Left lung (tissue), 4 donors: ENCODE measurements at regions not wholly inside any gene's neighbourhood (a gene's known extent, or its start where the extent isn't known, plus 50 kb on each side); places are given as distances from the start of the nearest gene placed in this dataset.
A peak's percentile ranks its signal among the peaks of the same experiment; 100 is the strongest.

ENCODE experiments used
- ATAC-seq: fragments of 200-7000 bp; cut with Tn5 transposase; one replicate; pipeline ENCODE4 v1.9.1; 2020; ENCODE audit warnings: moderate library complexity
- DNase-seq, 4 donors: peaks; one replicate each; pipeline ENCODE4 v3.0.0-alpha.2; 2013 to 2020
- H3K27ac ChIP-seq, 2 donors: fragments of 200-600 bp; sonication (generic) in 1 of 2; one replicate each; pipeline versions ENCODE4 v1.5.0 to v1.8.0; 2020 to 2021
- H3K27me3 ChIP-seq, 2 donors: fragments of 200-600 bp; sonication (generic) in 1 of 2; one replicate each; pipeline versions ENCODE4 v1.5.0 to v1.8.0; 2020 to 2021
- H3K36me3 ChIP-seq, 2 donors: fragments of 200-600 bp; sonication (generic) in 1 of 2; one replicate each; pipeline versions ENCODE4 v1.5.0 to v1.8.0; 2020 to 2021
- H3K4me1 ChIP-seq, 2 donors: fragments of 200-600 bp; one replicate each; pipeline ENCODE4 v1.8.0; 2021
- H3K4me3 ChIP-seq, 2 donors: fragments of 200-600 bp; sonication (generic) in 1 of 2; one replicate each; pipeline versions ENCODE4 v1.5.0 to v1.8.0; 2020 to 2021; ENCODE audit warnings: mild to moderate bottlenecking in 1 of 2
- H3K9me3 ChIP-seq, 2 donors: fragments of 200-600 bp; sonication (generic) in 1 of 2; one replicate each; pipeline versions ENCODE4 v1.5.0 to v1.8.0; 2020 to 2021
- intact Hi-C, 2 donors: fragments of 100-400 bp; cut with DNase I; formaldehyde crosslinking; loops; one replicate each; pipeline versions ENCODE4 v1.11.2 to v1.14.2; 2022
- TF ChIP-seq, protein P1 (sequence below), 2 donors: fragments of 200-600 bp; sonication (generic) in 1 of 2; IDR thresholded peaks; one replicate each; pipeline versions ENCODE4 v1.5.0 to v1.8.0; 2021; ENCODE audit warnings: antibody characterized with exemption in 2 of 2
- donor health status: DM: no; HTN: yes; CAD: no.
- donor health status: DM: no; HTN: no; CAD: no.

- H3K4me1 ChIP-seq: no peaks in the 10 kb centered on the region
- H3K27me3 ChIP-seq: no peaks in the 10 kb centered on the region
- ATAC-seq (no peak), DNase-seq (no peak)
- H3K27ac ChIP-seq: no peak overlapping the region
- H3K9me3 ChIP-seq: peaks cover 0 to 5% of the 10 kb centered on the region in 2 donors
- no peak overlapping the region for H3K4me3 ChIP-seq
- intact Hi-C loops: no loop called here
- no peaks in the 10 kb centered on the region for H3K36me3 ChIP-seq
- TF ChIP-seq, protein P1, sequence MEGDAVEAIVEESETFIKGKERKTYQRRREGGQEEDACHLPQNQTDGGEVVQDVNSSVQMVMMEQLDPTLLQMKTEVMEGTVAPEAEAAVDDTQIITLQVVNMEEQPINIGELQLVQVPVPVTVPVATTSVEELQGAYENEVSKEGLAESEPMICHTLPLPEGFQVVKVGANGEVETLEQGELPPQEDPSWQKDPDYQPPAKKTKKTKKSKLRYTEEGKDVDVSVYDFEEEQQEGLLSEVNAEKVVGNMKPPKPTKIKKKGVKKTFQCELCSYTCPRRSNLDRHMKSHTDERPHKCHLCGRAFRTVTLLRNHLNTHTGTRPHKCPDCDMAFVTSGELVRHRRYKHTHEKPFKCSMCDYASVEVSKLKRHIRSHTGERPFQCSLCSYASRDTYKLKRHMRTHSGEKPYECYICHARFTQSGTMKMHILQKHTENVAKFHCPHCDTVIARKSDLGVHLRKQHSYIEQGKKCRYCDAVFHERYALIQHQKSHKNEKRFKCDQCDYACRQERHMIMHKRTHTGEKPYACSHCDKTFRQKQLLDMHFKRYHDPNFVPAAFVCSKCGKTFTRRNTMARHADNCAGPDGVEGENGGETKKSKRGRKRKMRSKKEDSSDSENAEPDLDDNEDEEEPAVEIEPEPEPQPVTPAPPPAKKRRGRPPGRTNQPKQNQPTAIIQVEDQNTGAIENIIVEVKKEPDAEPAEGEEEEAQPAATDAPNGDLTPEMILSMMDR (IDR thresholded peaks at IDR 0.05): no peak
Measured at GRCh38 chr4:31923634-31924033, 1203.5 kb downstream of the PCDH7 start.

DNA sequence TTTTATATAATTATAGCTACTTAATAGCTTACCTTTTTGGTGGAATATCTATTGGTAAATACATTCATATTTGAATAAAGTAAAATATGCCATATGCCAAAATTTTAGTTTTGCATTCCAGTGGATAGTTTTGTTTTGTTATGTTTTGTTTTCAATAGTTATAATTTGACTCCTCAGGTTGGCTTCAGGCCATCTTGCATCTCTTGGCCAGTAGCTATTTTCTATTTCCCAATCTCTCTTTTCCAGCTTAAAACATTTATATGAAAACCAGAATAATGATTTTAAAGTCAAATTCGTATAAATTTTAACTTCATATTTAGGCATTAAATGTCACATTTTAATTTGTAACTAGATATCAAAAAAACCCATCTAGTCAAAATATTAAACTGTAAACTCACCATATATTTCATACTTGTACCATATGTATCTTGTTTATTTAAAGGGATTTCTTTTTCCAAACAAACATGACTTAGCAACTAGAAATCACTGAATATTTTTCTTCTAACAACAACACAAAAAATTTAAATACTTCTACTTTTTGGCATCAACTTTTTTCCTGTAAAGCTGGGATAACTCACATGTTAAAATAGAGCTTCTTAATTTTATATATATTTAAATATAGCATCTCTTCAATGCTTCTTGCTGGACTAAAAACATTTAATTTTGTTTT is 1209.6 kb downstream of the PCDH7 start:
- DNase-seq (peak in 2 of 4 donors; percentile 18 to 40), ATAC-seq (no peak)
- intact Hi-C loops: no loop called here

DNA sequence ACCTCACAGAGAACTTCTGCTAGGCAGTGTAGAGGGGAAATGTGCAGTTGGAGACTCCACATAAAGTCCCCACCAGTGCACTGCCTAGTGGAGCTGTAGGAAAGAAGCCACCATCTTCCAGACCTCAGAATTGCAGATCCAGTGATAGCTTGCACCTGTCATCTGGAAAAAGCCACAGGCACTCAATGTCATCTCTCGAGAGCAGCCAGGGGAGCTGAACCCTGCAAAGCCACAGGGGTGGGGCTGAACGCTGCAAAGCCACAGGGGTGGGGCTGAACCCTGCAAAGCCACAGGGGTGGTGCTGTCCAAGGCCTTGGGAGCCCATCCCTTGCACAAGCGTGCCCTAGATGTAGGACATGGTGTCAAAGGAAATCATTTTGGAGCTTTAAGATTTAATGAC is 1226.3 kb downstream of the PCDH7 start:
- Histone ChIP-seq H3K4me1 (no peaks in the 10 kb centered on the region), H3K27me3 (no peaks in the 10 kb centered on the region), H3K9me3 (no peaks in the 10 kb centered on the region), H3K4me3 (no peak overlapping the region), H3K36me3 (no peaks in the 10 kb centered on the region), H3K27ac (no peak overlapping the region)
- TF ChIP-seq, protein P1 (IDR thresholded peaks at IDR 0.05): no peak
- no peak for DNase-seq
- ATAC-seq: no peak
- intact Hi-C loops: no loop called here

More for the DNA sequence above, 1209.6 kb downstream of the PCDH7 start:
- no peaks in the 10 kb centered on the region for H3K27me3 ChIP-seq
- no peaks in the 10 kb centered on the region for H3K36me3 ChIP-seq
- no peak overlapping the region for H3K4me3 ChIP-seq
- no peak overlapping the region for H3K27ac ChIP-seq
- no peaks in the 10 kb centered on the region for H3K4me1 ChIP-seq
- H3K9me3 ChIP-seq: peaks cover 0 to 5% of the 10 kb centered on the region in 2 donors
- TF ChIP-seq, protein P1 (IDR thresholded peaks at IDR 0.05): no peak

DNA sequence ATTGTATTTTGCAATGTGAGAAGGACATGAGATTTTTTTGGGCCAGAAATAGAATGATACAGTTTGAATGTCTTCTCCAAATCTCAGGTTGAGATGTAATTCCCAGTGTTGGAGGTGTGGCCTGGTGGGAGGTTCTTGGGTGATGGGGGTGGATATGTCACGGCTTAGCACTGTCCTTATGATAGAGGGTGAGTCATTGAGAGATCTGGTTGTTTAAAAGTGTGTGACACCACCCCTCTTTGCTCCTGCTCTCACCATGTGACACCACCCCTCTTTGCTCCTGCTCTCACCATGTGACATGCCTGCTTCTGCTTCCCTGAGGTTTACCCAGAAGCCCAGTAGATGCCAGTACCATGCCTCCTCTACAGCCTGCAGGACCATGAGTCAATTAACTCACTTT is 1226.9 kb downstream of the PCDH7 start:
- ATAC-seq (no peak), DNase-seq (no peak)
- H3K4me3 ChIP-seq: no peak overlapping the region
- TF ChIP-seq, protein P1 (IDR thresholded peaks at IDR 0.05): no peak
- H3K27ac ChIP-seq: no peak overlapping the region
- no peaks in the 10 kb centered on the region for H3K9me3 ChIP-seq
- H3K36me3 ChIP-seq: no peaks in the 10 kb centered on the region
- intact Hi-C loops: no loop called here
- H3K27me3 ChIP-seq: no peaks in the 10 kb centered on the region
- H3K4me1 ChIP-seq: no peaks in the 10 kb centered on the region

DNA sequence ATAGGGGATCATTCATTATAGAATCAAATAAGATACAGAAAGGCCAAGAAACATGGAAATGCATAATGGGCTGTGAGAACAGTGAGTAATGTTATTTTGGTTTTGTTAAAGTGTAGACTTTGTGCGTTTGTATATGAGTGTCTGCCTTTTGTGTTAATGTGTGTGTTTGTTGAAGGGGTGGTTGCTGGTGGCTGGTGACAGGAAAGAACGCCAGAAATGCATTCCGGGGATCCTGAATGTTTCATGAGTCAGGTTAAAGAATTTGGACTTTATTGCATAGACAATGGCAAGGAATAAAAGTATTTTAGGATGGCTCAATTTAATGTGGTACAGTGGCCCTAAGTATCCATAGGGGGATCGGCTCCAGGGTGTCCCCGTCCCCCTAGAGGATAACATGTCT is 1228.9 kb downstream of the PCDH7 start:
- Histone ChIP-seq H3K4me1 (no peaks in the 10 kb centered on the region), H3K27me3 (no peaks in the 10 kb centered on the region), H3K27ac (no peak overlapping the region), H3K36me3 (no peaks in the 10 kb centered on the region), H3K9me3 (no peaks in the 10 kb centered on the region), H3K4me3 (no peak overlapping the region)
- DNase-seq: no peak
- ATAC-seq: no peak
- intact Hi-C loops: no loop called here
- TF ChIP-seq, protein P1 (IDR thresholded peaks at IDR 0.05): no peak
